K562 (cell line): ENCODE measurements at regions not wholly inside any gene's neighbourhood (a gene's known extent, or its start where the extent isn't known, plus 50 kb on each side); places are given as distances from the start of the nearest gene placed in this dataset.
A peak's percentile ranks its signal among the peaks of the same experiment; 100 is the strongest.
"Not testable (repeated sequence)": the region's sequence is repeated elsewhere in the genome, so short reads cannot be mapped to it uniquely, and the experiment has no call there.

Experiments used
- ATF7 ChIP-seq: fragments of 450-650 bp; IDR thresholded peaks from 2 replicates; pipeline ENCODE4 v1.7.1; 2014; ENCODE audit warnings: mild to moderate bottlenecking, moderate library complexity
- CREB1 ChIP-seq, 2 experiments: sonication (generic) in 1 of 2; formaldehyde crosslinking in 1 of 2; IDR thresholded peaks; 2 replicates each; pipeline versions ENCODE4 v1.6.1 to v1.8.0; 2012 to 2022; ENCODE audit warnings: inconsistent platforms in 1 of 2, mild to moderate bottlenecking in 1 of 2, missing genetic modification reagents in 1 of 2, moderate library complexity in 1 of 2
- CREM ChIP-seq: IDR thresholded peaks from 2 replicates; pipeline ENCODE4 v1.6.1; 2014; ENCODE audit warnings: antibody characterized with exemption, low read depth
- FOSL1 ChIP-seq: fragments of 200-800 bp; sonication (Bioruptor generic); conservative IDR thresholded peaks from 2 replicates; pipeline ENCODE4 v1.6.1; 2016; ENCODE audit warnings: missing genetic modification characterization, missing compliant biosample characterization
- FOXM1 ChIP-seq, 2 experiments: fragments of 450-650 bp in 1 of 2; sonication (generic) in 1 of 2; formaldehyde crosslinking in 1 of 2; IDR thresholded peaks; 2 replicates each; pipeline versions ENCODE4 v1.6.1 to v1.9.0; 2017 to 2022; ENCODE audit warnings: low read depth in 2 of 2, mild to moderate bottlenecking in 2 of 2, missing genetic modification reagents in 1 of 2, moderate library complexity in 1 of 2
- GATA2 ChIP-seq: sonication (generic); formaldehyde crosslinking; IDR thresholded peaks from 2 replicates; pipeline ENCODE4 v1.4.0; 2020; ENCODE audit warnings: mild to moderate bottlenecking, missing genetic modification reagents
- JUN ChIP-seq, 2 experiments: sonication (generic) in 1 of 2; formaldehyde crosslinking in 1 of 2; IDR thresholded peaks; 2 replicates each; pipeline versions ENCODE4 v1.6.1 to v1.8.0; 2012 to 2022; ENCODE audit warnings: borderline replicate concordance in 2 of 2, mild to moderate bottlenecking in 2 of 2, improper control_type of control experiment in 1 of 2, low read depth in 1 of 2, low read length in 1 of 2, missing genetic modification reagents in 1 of 2
- KLF16 ChIP-seq: IDR thresholded peaks from 2 replicates; pipeline ENCODE4 v1.6.1; 2016; ENCODE audit warnings: antibody characterized with exemption
- NCOR1 ChIP-seq: fragments of 450-650 bp; IDR thresholded peaks from 2 replicates; pipeline ENCODE4 v1.6.1; 2016; ENCODE audit warnings: mild to moderate bottlenecking, moderate library complexity
- PML ChIP-seq: IDR thresholded peaks from 2 replicates; pipeline ENCODE4 v1.6.1; 2012; ENCODE audit warnings: low read length, inconsistent platforms
- POLR2AphosphoS5 ChIP-seq: IDR thresholded peaks from 2 replicates; pipeline ENCODE4 v1.6.1; 2011; ENCODE audit warnings: mild to moderate bottlenecking, low read depth, low read length, moderate library complexity; ENCODE audit not compliant: control insufficient read depth, insufficient read depth
- RNF2 ChIP-seq: sonication (generic); IDR thresholded peaks from 2 replicates; pipeline ENCODE4 v1.6.1; 2016
- SMARCA4 ChIP-seq: fragments of 450-650 bp; IDR thresholded peaks from 2 replicates; pipeline ENCODE4 v1.6.1; 2016
- SMARCC2 ChIP-seq: fragments of 450-650 bp; IDR thresholded peaks from 2 replicates; pipeline ENCODE4 v1.6.1; 2017; ENCODE audit warnings: antibody characterized with exemption, moderate library complexity, mild to moderate bottlenecking, low read depth
- SMARCE1 ChIP-seq: fragments of 450-650 bp; IDR thresholded peaks from 2 replicates; pipeline ENCODE4 v1.7.1; 2016; ENCODE audit warnings: mild to moderate bottlenecking
- SOX6 ChIP-seq: fragments of 450-650 bp; IDR thresholded peaks from 2 replicates; pipeline ENCODE4 v1.6.1; 2014; ENCODE audit warnings: mild to moderate bottlenecking
- TBL1XR1 ChIP-seq, 2 experiments: IDR thresholded peaks; 2 replicates each; pipeline ENCODE4 v1.6.1; 2012; ENCODE audit warnings: improper control_type of control experiment in 2 of 2, low read length in 2 of 2, mild to moderate bottlenecking in 1 of 2
- TCF3 ChIP-seq: sonication (generic); formaldehyde crosslinking; IDR thresholded peaks from 2 replicates; pipeline ENCODE4 v1.4.0; 2020; ENCODE audit warnings: mild to moderate bottlenecking, missing genetic modification reagents
- TEAD4 ChIP-seq, 2 experiments: sonication (generic) in 1 of 2; formaldehyde crosslinking in 1 of 2; IDR thresholded peaks; 2 replicates each; pipeline versions ENCODE4 v1.6.1 to v1.8.0; 2012 to 2022; ENCODE audit warnings: borderline replicate concordance in 1 of 2, inconsistent platforms in 1 of 2, low read length in 1 of 2, mild to moderate bottlenecking in 1 of 2, missing genetic modification reagents in 1 of 2
- VEZF1 ChIP-seq: fragments of 200-800 bp; sonication (Bioruptor generic); IDR thresholded peaks from 2 replicates; pipeline ENCODE4 v1.6.1; 2017; ENCODE audit warnings: missing genetic modification characterization, missing compliant biosample characterization
- ZEB2 ChIP-seq: fragments of 450-650 bp; IDR thresholded peaks from 2 replicates; pipeline ENCODE4 v1.6.1; 2016
- ZMIZ1 ChIP-seq, 2 experiments: fragments of 150-350 bp in 1 of 2; IDR thresholded peaks; 2 replicates each; pipeline ENCODE4 v1.6.1; 2012 to 2016; ENCODE audit warnings: low read depth in 2 of 2, low read length in 2 of 2, mild to moderate bottlenecking in 1 of 2, moderate library complexity in 1 of 2
- ZNF644 ChIP-seq: fragments of 200-800 bp; sonication (Bioruptor generic); IDR thresholded peaks from 2 replicates; pipeline ENCODE4 v1.6.1; 2016; ENCODE audit warnings: low read depth, missing genetic modification characterization, missing compliant biosample characterization

- TF ChIP-seq SMARCE1, result peak; percentile 80
- peak; percentile 31; the same call in 1 of the 2 replicates for TF ChIP-seq RNF2
- 0 out of 2 replicates have a peak, but pooled peaks have one; percentile 24 for TF ChIP-seq ZNF644 (tag)
- TF ChIP-seq TEAD4 (IDR thresholded peaks at IDR 0.05; ENCODE audit: low read length), result peak; percentile 89
- TF ChIP-seq TEAD4 (CRISPR knock-in tag; IDR thresholded peaks at IDR 0.05; ENCODE audit: borderline replicate concordance); FOXM1 (CRISPR knock-in tag; IDR thresholded peaks at IDR 0.05; ENCODE audit: low read depth); CREB1 (CRISPR knock-in tag; IDR thresholded peaks at IDR 0.05); JUN (CRISPR knock-in tag; IDR thresholded peaks at IDR 0.05; ENCODE audit: borderline replicate concordance): not testable (repeated sequence)
- peak; percentile 83 for TF ChIP-seq TCF3 (CRISPR knock-in tag)
- TF ChIP-seq FOXM1 (IDR thresholded peaks at IDR 0.05; ENCODE audit: low read depth), result peak; percentile 51
- TF ChIP-seq CREB1 (IDR thresholded peaks at IDR 0.05), result peak; percentile 34; the same call in 1 of the 2 replicates
- TF ChIP-seq CREM, result peak; percentile 54
- TF ChIP-seq SOX6, result 0 out of 2 replicates have a peak, but pooled peaks have one; percentile 37
- peak in 1 of 2 experiments; percentile 36; a peak in 1 of 4 replicates for TF ChIP-seq TBL1XR1 (IDR thresholded peaks at IDR 0.05; ENCODE audit: low read length in 2 of 2)
- TF ChIP-seq GATA2, result peak; percentile 47; the same call in 1 of the 2 replicates
- TF ChIP-seq ZEB2, result 0 out of 2 replicates have a peak, but pooled peaks have one; percentile 69
- TF ChIP-seq POLR2AphosphoS5, result peak; percentile 80
- peak; percentile 25; the same call in 1 of the 2 replicates for TF ChIP-seq VEZF1 (CRISPR knock-in tag)
- peak in 1 of 2 experiments; percentile 66; a peak in 1 of 4 replicates for TF ChIP-seq ZMIZ1 (IDR thresholded peaks at IDR 0.05; ENCODE audit: low read depth in 2 of 2, low read length in 2 of 2)
- TF ChIP-seq SMARCA4, result peak; percentile 79
- TF ChIP-seq NCOR1, result peak; percentile 75
- TF ChIP-seq ATF7, result peak; percentile 38; the same call in 1 of the 2 replicates
- TF ChIP-seq FOSL1 (tag), result peak; percentile 87
- TF ChIP-seq SMARCC2, result peak; percentile 74
- peak; percentile 82; the same call in 1 of the 2 replicates for TF ChIP-seq PML
- peak; percentile 78; the same call in 1 of the 2 replicates for TF ChIP-seq KLF16
- TF ChIP-seq JUN (IDR thresholded peaks at IDR 0.05; ENCODE audit: borderline replicate concordance, low read depth, low read length), result 0 out of 2 replicates have a peak, but pooled peaks have one; percentile 42
Measured at GRCh38 chr5:71385208-71385607, 70.2 kb upstream of the BDP1 start (continued).
